ENCODE measurements at regions not wholly inside any gene's neighbourhood (a gene's known extent, or its start where the extent isn't known, plus 50 kb on each side); places are given as distances from the start of the nearest gene placed in this dataset.
"Not testable (repeated sequence)": the region's sequence is repeated elsewhere in the genome, so short reads cannot be mapped to it uniquely, and the experiment has no call there.

DNA sequence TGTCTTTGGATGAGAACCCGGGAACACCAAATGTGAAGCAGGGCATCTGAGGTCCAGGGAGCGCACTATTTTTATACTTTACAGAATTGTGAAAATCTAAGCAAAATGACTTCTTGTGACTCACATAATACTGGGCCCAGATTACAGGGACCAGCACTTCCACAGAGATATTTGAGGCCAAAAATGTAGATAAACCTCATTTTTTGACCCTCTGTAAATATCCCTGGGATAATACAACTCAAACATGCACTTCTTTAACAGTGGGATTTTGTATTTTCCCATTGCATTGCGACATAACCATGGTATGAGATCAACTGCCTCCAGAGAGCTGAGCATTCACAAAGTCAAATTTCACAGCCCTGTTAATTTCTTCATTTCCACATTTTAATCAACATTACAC, 289.4 kb upstream of the ADGRL4 start:
- FAIRE-seq: no peak

DNA sequence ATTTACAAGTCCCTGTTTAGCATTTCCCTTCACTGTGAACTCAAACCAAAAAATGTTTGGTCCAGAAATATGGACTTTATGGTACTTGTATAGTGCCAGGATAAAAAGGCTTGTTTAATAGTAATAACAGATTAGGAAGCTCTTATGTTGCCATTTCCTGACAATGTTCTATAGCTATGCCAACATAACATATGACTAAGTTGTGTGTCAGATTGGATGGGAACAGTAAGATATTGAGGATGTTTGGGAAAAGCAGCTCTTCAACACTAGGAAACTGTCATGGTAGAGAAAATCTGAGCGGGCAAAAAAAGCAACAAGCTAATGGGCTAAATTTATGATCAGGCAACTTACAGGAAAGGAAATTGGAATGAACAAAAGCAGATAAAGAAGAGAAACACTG, 287.1 kb upstream of the ADGRL4 start:
- FAIRE-seq: no peak

DNA sequence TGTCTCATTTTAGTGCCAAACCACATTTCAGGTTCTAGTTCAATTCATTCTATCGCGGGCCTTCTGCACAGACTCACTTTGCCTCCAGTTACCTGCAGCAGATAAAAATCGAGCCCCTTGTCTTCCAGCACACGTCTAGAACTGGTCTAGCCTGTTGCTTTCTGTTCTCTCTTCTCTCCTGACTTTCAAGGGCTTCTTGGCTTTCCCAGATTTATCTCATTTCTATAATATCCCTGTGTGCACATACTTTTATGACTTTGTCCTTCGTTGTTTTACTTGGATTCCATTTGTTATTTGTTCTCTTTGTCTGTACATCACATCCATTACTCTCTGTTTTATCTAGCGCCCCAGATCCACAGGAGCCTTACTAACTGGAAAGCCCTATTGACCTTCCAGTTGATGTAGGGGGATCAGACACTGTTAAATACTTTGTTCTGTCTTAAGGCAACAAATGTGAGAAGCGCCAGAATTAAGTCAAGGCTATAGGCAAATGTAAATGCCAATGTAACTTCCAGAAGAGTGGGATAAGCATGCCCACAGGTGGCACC, 284.5 kb upstream of the ADGRL4 start:
- FAIRE-seq: no peak

DNA sequence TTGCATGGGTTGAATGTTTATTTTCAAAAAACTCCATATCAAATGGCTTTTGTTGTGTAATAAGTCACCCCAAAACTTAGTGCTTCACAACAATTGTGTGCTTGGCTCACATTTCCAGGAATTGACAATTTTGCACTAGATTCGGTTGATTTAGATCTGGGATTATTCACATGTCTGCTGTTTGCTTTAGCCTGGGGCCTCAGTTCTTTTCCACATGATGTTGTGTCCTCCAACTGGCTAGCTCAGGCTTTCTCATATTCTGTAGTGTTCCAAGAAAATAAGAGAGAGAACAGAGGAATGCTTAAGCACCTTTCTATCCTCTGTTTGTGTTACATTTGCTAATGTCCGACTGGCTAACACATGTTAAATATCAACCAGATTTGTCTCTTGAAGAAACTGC, 281.5 kb upstream of the ADGRL4 start:
- no peak for FAIRE-seq

DNA sequence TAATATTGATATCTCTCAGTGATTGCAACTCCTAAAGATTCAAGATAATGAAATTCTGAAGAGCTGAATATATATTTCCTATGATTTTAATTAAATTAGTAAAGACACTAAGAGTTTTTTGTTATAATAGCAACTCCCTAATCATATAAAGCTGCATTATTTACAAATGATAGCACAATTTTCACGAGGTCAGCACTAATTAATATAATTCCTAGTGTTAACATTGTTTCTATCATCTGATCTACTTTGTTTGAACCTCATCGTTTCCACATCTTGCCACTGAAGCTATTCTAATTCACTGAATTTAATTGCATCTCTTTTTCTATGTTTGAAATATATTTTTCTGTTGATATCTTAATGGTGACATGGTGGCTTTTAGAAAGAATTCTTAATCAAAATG, 279.1 kb upstream of the ADGRL4 start:
- FAIRE-seq: no peak

DNA sequence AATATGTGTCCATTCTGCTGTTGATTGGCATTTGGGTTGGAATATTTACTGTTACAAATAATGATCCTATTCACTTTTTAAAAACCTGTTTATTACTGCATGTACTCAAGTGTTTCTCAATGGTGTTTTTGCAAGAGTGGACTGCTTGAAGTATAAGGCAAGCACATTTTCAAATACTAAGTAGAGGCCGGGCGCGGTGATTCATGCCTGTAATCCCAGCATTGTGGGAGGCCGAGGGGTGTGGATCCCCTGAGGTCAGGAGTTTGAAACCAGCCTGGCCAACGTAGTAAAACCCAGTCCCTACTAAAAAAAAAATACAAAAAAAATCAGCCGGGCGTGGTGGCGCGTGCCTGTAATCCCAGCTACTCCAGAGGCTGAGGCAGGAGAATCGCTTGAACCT, 276.9 kb upstream of the ADGRL4 start:
- no peak for FAIRE-seq

DNA sequence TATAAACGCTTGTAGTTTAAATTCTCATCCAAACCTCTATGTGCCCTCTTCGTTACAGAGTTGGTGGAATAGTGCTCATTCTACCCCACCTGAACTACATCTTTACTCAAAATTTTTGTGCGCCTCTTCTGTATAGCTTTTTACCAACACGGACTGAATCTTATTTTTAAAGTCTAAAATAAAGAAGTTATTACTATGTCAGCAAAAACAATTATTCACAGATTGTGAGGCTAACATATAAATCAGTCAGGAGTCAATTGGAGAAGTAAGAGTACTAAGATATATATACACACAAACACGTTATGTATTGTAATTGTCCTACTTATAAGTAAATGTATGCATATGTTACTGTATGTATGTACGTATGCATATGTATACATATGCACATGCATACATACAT, 274.9 kb upstream of the ADGRL4 start:
- FAIRE-seq: no peak

DNA sequence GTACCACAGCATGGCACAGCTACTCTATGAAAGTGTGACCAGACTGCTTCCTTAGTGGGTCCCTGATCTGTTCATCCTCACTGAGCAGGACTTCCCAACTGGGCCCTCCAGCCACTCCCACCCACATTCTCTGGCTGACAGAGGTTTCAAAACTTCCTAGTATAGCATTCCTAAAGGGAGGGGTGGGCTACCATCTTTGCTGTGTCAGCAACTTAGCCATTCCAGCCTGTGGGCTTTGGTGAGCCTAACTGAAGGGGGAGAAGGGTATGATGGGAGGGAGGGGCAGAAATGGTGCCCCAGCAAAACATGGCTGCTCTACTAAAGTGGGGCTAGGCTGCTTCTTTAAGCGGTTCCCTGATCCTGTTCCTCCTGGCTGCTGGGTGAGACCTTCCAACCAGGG, 265.2 kb upstream of the ADGRL4 start:
- FAIRE-seq: no peak

DNA sequence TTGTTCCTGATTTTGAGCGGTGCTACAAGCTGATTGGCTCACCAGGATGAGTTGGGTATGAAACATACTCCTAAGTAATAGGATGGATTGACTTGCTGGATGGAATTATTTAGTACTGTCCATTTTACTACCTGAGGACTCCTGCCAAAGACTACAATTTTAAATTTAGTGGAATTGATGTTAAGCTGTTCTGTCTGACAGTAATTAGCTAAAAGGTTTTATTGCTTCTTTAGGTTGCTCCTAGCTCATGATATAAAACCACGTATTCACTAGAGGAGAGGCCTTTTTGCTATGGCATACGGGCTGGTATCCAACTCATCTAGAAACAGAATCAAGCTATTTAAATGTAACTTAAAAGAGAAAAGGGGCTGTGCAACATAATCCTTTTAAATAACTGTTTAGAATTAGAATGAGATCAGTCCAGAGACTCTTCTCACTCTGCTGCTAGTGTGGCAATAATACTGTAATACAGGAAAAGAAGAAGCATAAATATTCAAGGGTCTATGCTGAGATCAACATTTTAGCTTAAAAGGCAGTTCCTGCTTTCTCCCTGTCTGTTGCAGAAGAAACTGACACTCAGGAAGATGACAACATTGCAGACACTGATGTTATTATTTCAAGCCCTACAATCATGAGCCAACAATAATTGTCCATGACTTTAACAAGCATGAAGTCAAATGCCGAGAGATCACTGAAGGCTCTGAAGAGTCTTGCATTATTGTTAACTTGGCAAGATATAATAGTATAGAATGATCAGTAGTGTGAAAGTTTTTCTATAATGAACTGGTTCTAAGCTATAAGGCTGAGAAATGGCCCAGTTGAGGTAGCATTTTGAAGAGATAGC, 258.7 kb upstream of the ADGRL4 start:
- FAIRE-seq: no peak

DNA sequence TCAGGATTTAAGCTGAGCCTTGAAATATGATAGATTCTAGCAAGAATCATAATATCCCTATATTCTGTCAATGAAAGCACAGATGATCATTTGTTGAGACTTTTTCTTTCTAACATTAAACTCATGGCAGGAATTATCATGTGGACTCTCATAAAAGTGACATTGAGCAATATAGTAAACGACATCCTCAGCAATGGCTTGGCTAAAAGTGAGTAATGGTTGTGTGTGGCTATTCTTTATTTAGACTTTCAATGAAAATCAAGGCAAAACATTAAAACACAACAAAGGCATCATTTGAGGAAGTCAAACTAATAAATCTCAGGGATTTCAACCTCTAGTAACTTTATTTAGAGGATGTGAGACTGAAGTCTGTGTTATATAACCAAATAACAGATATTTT, 257.8 kb upstream of the ADGRL4 start:
- no peak for FAIRE-seq

DNA sequence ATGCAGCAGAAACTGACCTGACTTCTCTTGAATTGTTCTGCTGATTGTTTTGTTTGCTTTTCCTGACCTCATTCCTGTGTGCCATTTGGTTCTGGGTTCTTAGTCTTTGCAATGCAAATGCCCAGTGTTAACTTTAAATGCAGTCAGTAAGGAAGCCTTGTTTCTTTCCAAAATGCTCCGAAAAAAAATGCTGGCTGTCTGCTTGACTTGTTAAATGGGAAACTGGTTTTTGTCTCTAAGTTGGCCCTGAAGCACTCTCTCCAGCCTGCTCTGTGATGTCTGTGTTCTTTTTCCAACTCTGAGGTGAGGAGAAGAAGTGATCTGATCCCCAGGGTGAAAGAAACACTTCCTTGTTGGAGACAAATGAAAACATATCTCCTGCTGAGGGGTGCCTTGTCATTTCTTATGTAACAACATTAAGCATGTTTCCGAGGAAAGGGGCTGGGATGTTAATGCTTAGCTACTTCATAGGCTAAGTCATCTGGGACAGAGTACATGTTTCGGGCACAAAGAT, 256.3 kb upstream of the ADGRL4 start:
- FAIRE-seq: no peak

DNA sequence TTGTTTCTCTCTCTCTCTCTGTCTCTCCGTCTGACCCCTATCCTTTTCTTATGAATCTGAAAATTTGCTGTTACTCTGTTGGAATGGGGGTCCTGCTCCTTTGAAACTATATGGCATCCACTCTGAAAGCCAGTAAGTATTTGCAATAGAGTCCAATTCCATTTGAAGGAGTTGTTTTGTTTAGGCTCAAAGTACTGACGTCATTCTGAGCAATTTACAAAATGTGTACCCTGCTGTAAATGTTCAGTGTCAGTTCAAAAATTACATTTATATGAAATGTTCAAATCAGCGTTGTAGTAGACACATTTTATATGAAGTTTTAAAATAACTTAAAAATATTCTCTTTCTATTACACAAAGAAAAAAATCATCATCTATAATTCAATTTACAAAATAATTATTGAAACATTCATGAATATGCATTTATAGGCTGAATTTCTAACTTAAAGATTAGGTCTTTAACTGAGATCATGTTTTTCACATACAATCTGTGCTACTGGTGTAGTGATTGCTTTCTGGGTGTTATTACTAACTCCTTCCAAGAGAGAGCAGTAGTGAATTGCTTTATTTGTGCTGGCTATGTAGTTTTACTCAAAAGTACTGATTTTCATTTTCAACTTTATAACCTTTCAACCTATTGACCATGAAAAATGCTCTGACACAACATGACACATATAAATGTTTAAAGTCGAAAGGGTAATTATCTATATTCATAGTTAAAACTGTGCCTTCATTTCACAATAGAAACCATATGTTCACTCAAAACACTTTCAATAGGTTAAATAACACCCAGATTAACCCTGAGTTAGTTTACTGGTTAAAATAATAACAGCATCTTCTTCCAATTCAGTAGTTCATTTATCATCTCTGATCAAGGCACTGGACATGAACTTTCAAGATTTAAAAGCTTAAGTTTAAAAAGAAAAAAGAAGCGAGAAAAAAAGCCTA, 253.1 kb upstream of the ADGRL4 start:
- FAIRE-seq: peak; percentile 92

DNA sequence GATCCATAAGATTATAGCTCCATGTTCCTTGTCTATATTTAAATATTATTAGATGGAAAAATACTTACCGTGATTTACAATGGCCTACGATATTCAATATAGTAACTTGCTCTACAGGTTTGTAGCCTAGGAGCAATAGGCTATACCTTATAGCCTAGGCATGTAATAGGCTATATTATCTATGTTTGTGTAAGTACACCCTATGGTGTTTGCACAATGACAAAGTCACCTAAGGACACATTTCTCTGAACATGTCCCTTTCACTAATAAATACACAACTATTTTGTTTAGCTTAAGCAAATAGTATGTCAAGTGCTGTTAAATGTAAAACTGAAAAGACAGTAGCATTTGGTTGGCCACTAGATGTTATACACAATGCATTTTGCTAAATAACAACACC, 248.9 kb upstream of the ADGRL4 start:
- FAIRE-seq: no peak

DNA sequence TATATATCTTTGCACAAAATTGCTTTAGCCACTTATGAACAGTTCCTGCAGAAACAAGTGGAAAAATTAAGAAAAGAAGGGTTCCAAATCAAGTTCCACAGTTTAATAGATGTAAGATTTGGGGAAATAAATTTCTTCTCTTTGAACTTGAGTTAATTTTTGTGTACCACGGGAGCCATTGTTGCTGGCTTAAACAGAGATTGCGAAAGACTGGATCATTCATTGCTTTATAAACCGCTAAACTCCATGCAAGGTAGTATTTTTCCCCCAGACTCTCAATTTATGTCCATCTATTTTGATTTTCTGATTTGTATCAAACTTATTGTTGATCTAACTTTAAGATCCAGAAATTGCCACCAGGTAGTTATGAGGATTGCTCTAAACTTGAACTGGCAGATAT, 246.1 kb upstream of the ADGRL4 start:
- no peak for FAIRE-seq

DNA sequence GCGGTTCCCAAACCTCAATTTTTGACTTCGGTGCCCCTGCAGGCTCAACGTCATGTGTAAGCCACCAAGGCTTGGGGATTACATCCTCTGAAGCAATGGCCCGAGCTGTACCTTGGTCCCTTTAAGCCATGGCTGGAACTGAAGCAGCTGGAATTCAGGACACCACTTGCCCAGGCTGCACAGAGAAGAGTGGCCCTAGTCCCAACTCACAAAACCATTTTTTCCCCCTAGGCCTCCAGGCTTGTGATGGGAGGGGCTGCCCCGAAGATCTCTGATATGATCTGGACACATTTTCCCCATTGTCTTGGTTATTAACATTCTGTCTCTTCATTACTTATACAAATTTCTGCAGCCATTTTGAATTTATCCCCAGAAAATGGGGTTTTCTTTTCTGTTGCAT, 233.3 kb upstream of the ADGRL4 start:
- no peak for FAIRE-seq

DNA sequence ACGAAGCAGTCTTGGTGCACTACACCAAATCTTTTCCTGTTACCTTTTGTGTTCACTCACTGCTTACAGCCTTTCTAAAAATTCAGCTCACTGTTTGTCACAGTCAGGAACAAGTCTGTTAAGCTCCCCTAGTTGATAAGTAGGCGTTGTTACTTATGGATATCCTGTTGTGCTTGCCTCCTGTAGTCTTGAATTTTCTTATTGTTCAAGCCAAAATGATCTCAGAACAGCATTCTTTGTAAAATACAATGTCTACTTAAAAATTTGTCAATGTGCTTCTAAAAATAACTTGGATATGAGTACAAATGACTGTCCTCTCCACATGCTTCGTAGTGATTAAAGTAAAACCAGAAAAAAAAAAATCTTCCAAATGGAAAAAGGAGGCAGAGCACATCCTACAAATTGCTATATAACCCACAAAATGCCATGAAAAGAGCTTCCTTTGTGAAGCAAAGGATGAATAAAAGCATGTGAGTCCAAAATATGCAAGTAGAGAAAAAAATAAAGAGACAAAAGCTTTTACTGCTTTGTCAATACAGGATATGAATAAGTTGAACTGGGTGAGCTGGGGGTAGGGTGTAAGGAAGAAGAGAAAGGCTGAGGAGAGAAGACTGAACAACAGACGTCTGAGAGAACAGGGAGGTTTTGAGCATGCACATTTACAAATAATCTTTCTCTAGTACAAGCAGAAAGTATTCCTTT, 228.9 kb upstream of the ADGRL4 start:
- no peak for FAIRE-seq

DNA sequence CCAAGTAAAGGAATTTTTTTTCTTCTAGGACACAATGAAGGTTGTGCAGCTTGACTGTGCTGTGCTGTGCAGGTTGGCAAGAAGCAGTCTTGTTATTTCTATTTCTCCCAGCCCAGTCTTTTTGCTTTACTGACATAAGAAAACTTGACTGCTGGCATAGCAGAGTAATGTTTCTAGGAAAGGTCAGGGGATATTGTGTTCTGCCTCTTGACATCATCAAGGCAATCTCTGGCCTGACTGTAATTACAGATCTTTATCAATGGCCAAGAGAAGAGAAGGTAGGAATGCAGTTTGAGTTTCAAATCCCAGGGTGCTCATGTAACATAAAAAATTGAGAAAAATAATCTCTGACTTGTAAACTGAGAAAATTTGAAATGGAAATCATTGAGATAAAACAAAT, 226.3 kb upstream of the ADGRL4 start:
- FAIRE-seq: no peak

DNA sequence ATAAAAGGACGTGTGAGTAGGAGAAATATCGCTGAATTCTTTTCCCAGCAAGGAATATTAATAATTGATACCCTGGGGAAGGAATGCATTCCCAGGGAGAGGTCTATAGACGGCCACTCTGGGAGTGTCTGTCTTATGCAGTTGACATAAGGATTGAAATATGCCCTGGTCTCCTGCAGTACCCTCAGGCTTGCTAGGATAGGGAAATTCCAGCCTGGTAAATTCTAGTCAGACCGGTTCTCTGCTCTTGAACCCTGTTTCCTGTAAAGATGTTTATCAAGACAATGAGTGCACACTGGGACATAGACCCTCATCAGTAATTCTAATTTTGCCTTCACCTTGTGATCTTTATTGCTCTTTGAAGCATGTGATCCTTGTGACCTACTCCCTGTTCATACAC, 224.2 kb upstream of the ADGRL4 start:
- not testable (repeated sequence) for FAIRE-seq

DNA sequence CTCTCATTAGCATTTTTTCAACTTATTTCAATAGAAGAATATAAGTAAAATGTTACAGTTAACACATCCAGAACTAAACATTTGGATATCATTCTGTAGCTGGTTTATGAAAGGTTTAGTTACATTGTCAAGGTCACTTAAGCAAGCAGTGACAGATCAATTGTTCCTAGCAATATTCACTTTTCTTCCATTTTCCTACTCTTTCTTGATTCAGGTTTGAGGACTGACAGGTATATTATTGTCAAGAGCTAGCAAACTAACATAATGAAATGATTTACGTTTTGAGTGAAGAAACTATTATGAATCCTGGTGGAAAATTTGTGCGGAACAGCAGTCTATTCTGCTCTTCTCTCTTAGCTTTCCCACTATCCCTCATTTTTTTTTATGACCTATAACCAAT, 220.4 kb upstream of the ADGRL4 start:
- FAIRE-seq: no peak

DNA sequence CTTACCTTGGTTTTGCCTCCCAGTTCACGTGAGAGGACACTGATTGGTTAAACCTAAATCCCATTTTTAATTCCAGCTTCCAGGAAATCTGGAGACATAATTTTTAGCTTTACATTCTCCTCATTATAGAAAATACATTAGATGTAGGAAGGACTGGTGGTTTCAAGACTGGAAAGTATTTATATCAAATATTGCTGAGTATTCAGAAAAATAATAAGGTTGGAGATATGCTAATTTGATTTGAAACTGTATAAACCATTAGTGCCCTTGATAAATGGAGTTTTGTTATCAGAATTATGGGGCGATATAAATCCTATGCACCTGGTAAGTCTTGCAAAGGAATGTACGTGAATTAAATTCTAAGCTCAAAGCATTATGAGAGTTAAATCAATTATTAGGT, 218.0 kb upstream of the ADGRL4 start:
- FAIRE-seq: no peak

DNA sequence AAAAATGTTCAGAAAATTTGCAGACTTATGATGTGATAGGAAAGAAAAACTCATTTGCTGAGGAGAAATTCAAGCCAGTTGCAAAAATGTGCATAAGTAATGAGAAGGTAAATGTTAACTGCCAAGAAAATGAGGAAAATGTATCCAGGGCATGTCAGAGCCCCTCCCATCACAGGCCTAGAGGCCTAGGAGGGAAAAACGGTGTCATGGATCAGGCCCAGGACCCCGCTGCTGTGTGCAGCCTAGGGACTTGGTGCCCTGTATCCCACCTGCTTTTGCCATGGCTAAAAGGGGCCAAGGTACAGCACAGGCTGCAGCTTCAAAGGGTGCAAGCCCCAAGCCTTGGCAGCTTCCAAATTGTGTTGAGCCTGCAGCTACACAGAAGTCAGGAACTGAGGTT, 214.0 kb upstream of the ADGRL4 start:
- no peak for FAIRE-seq

DNA sequence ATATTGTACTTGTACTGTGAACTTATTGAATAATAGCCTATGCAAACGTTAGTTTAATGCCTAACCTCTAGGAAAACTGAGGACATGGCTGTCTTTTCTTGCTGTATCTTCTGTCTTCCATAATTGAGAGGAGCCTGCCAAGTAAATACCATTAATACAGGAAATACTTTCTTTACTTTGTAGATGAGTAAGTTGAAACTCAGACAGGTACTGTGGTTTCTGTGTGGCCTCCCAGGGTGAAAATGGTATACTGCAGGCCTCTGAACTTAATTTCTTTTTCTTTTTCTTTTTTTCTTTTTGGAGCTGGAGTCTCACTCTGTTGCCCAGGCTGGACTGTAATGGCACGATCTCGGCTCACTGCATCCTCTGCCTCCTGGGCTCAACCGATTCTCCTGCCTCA, 208.8 kb upstream of the ADGRL4 start:
- FAIRE-seq: no peak

DNA sequence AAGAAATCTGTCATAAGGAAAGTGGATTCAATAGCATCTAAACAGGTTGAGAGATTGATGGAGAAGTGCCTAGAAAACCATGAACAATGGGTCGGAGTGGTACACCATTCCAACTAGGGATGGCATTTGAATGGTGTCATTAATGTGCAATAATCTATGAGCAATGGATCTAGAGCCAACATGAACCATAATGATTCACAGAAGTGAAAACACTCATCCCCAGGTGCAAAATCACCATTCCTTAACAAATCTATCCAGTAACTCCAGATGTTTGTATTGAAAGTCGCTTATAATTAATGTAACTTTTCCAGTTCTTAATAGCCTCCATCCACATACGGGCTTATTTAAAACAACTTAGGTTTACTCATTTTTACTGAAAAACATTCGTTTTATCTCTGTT, 201.3 kb upstream of the ADGRL4 start:
- FAIRE-seq: no peak

All from A204.1 (cell line).